Mesenchymal stem cell (in vitro differentiated cells and primary cell): ENCODE measurements at regions not wholly inside any gene's neighbourhood (a gene's known extent, or its start where the extent isn't known, plus 50 kb on each side); places are given as distances from the start of the nearest gene placed in this dataset.

Experiments used
- DNase-seq: peaks from one replicate; pipeline ENCODE4 v3.0.0-alpha.2; 2013
- H2AFZ ChIP-seq: one replicate; pipeline ENCODE4 v1.6.1; 2013; ENCODE audit warnings: low read depth, mild to moderate bottlenecking, control low read depth, inconsistent platforms, low read length, moderate library complexity
- H2AK5ac ChIP-seq: 2 replicates; pipeline ENCODE4 v1.6.1; 2013; ENCODE audit warnings: low read length, moderate library complexity, mild to moderate bottlenecking, inconsistent platforms; ENCODE audit not compliant: severe bottlenecking
- H2BK120ac ChIP-seq: one replicate; pipeline ENCODE4 v1.6.1; 2013; ENCODE audit warnings: low read depth, mild to moderate bottlenecking, inconsistent platforms, low read length, moderate library complexity
- H2BK12ac ChIP-seq, 2 experiments: one replicate each; pipeline ENCODE4 v1.6.1; 2013; ENCODE audit warnings: inconsistent platforms in 2 of 2, low read length in 2 of 2, mild to moderate bottlenecking in 2 of 2, moderate library complexity in 2 of 2, control low read depth in 1 of 2
- H2BK15ac ChIP-seq: one replicate; pipeline ENCODE4 v1.6.1; 2013; ENCODE audit warnings: mild to moderate bottlenecking, low read depth, inconsistent platforms; ENCODE audit not compliant: poor library complexity, severe bottlenecking
- H2BK5ac ChIP-seq: 2 replicates; pipeline ENCODE4 v1.6.1; 2013; ENCODE audit warnings: low read depth, mild to moderate bottlenecking, low read length, control low read depth, inconsistent platforms; ENCODE audit not compliant: poor library complexity, severe bottlenecking
- H3K14ac ChIP-seq, 2 experiments: one replicate each; pipeline ENCODE4 v1.6.1; 2013; ENCODE audit warnings: inconsistent platforms in 2 of 2, low read length in 2 of 2, control low read depth in 1 of 2, mild to moderate bottlenecking in 1 of 2, moderate library complexity in 1 of 2
- H3K18ac ChIP-seq, 2 experiments: one replicate each; pipeline ENCODE4 v1.6.1; 2013; ENCODE audit warnings: inconsistent platforms in 2 of 2, low read length in 2 of 2, control low read depth in 1 of 2, low read depth in 1 of 2, mild to moderate bottlenecking in 1 of 2
- H3K23ac ChIP-seq, 2 experiments: one replicate each; pipeline ENCODE4 v1.6.1; 2013; ENCODE audit warnings: inconsistent platforms in 2 of 2, low read length in 2 of 2, mild to moderate bottlenecking in 2 of 2, moderate library complexity in 2 of 2, control low read depth in 1 of 2
- H3K27ac ChIP-seq: 2 replicates; pipeline ENCODE4 v1.5.1; 2013; ENCODE audit warnings: mild to moderate bottlenecking, moderate library complexity, low read length, control low read depth, inconsistent platforms; ENCODE audit not compliant: poor library complexity, severe bottlenecking
- H3K27me3 ChIP-seq, 2 experiments: 2 replicates each; pipeline versions ENCODE4 v1.6.1 to v1.7.0; 2013; ENCODE audit warnings: low read length in 2 of 2, mild to moderate bottlenecking in 2 of 2, moderate library complexity in 2 of 2, control low read depth in 1 of 2, inconsistent platforms in 1 of 2; ENCODE audit not compliant: control insufficient read depth in 1 of 2, insufficient read depth in 1 of 2
- H3K36me3 ChIP-seq, 2 experiments: 2 replicates each; pipeline versions ENCODE4 v1.6.1 to v1.7.0; 2013; ENCODE audit warnings: low read length in 2 of 2, control low read depth in 1 of 2, inconsistent platforms in 1 of 2, low read depth in 1 of 2, mild to moderate bottlenecking in 1 of 2; ENCODE audit not compliant: insufficient read depth in 2 of 2, control insufficient read depth in 1 of 2
- H3K4ac ChIP-seq, 2 experiments: one replicate each; pipeline ENCODE4 v1.6.1; 2013; ENCODE audit warnings: inconsistent platforms in 2 of 2, low read length in 2 of 2, mild to moderate bottlenecking in 2 of 2, moderate library complexity in 2 of 2, control low read depth in 1 of 2, low read depth in 1 of 2
- H3K4me1 ChIP-seq: 2 replicates; pipeline ENCODE4 v1.6.1; 2013; ENCODE audit warnings: low read depth, low read length, control low read depth; ENCODE audit not compliant: control insufficient read depth, insufficient read depth
- H3K4me2 ChIP-seq: 2 replicates; pipeline ENCODE4 v1.6.1; 2013; ENCODE audit warnings: low read length, mild to moderate bottlenecking, inconsistent platforms; ENCODE audit not compliant: poor library complexity, severe bottlenecking
- H3K4me3 ChIP-seq, 2 experiments: 2 replicates each; pipeline versions ENCODE4 v1.5.1 to v1.7.0; 2013; ENCODE audit warnings: low read length in 2 of 2, mild to moderate bottlenecking in 2 of 2, control low read depth in 1 of 2, low read depth in 1 of 2; ENCODE audit not compliant: insufficient read depth in 1 of 2
- H3K79me1 ChIP-seq: replicated peaks from 2 replicates; pipeline ENCODE4 v1.6.1; 2013; ENCODE audit warnings: mild to moderate bottlenecking, control low read depth, low read length, inconsistent platforms; ENCODE audit not compliant: poor library complexity, severe bottlenecking
- H3K9ac ChIP-seq: 2 replicates; pipeline ENCODE4 v1.7.0; 2013; ENCODE audit warnings: mild to moderate bottlenecking, low read length, moderate library complexity
- H3K9me3 ChIP-seq: 2 replicates; pipeline ENCODE4 v1.7.0; 2013; ENCODE audit warnings: mild to moderate bottlenecking, low read length; ENCODE audit not compliant: control insufficient read depth
- H4K8ac ChIP-seq: one replicate; pipeline ENCODE4 v1.6.1; 2013; ENCODE audit warnings: inconsistent platforms, mild to moderate bottlenecking, low read length, moderate library complexity
- H4K91ac ChIP-seq: one replicate; pipeline ENCODE4 v1.6.1; 2013; ENCODE audit warnings: mild to moderate bottlenecking, low read length, inconsistent platforms
- WGBS: methylation state at CpG from one replicate; pipeline ENCODE4 v1.1.7; 2013; ENCODE audit warnings: mixed read lengths; 5-methylcytosine and 5-hydroxymethylcytosine counted together

DNA sequence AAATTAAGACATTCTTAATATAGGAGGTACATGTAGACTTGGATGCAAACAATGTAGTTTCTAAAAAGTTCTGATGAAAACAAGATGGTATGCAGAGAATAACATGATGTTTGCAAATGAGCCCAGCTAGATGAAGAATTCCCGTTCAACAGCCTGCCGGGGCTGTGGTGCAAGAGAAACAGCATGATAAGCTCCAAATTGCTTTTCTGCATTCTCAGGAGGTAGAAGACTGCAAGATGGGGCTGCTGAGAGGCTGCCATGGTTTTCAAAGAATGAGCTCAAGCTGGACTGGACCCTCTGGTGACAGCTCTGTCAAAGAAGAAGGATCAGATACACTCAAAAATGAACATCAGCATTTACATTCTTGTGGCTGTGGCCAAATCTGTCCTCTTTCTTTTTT is 73.4 kb upstream of the PALS2 start:
- H3K4ac ChIP-seq, result no peak overlapping the region
- no peak overlapping the region for H2BK120ac ChIP-seq
- no peaks in the 10 kb centered on the region for H3K27me3 ChIP-seq
- no peak overlapping the region for H3K9ac ChIP-seq
- no peak overlapping the region for H4K91ac ChIP-seq
- H3K14ac ChIP-seq, result no peak overlapping the region
- no peaks in the 10 kb centered on the region for H3K4me1 ChIP-seq
- no peak overlapping the region for H3K18ac ChIP-seq
- no peak overlapping the region for H3K27ac ChIP-seq
- no peak overlapping the region for H2BK12ac ChIP-seq
- WGBS, result 68% methylated on average over 2 of the region's 2 CpGs
- no peaks in the 10 kb centered on the region for H3K79me1 ChIP-seq
- no peak overlapping the region for H2AFZ ChIP-seq
- no peak overlapping the region for H3K4me2 ChIP-seq
- no peak overlapping the region for H2BK5ac ChIP-seq
- H3K36me3 ChIP-seq, result no peaks in the 10 kb centered on the region
- no peak overlapping the region for H2BK15ac ChIP-seq
- no peaks in the 10 kb centered on the region for H3K9me3 ChIP-seq
- H4K8ac ChIP-seq, result no peak overlapping the region
- H3K4me3 ChIP-seq, result no peak overlapping the region
- no peak overlapping the region for H3K23ac ChIP-seq
- DNase-seq, result no peak
- H2AK5ac ChIP-seq, result no peak overlapping the region

DNA sequence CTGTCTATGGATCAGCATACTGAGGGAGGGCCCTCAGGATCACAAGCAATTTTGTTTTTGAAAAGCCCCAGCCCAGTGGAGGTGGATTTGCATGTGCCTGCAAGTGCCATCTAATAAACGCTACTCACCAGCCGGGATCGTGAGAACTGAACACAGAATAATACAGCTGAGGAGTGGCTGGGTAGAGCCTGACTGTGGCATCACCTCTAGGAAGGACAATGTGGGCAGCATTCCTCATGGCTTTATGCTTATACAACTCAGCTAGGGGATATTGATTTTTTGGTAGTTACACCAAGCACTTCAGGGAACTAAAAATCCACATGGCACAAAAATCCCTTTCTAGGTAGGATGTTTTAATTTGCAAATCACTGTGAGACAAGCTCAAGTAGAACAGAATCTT is 72.7 kb upstream of the PALS2 start:
- Histone ChIP-seq H3K9ac (no peak overlapping the region), H3K4me2 (no peak overlapping the region), H2BK15ac (no peak overlapping the region), H3K4ac (no peak overlapping the region), H4K8ac (no peak overlapping the region), H3K79me1 (no peaks in the 10 kb centered on the region), H2BK5ac (no peak overlapping the region), H3K18ac (no peak overlapping the region), H3K9me3 (no peaks in the 10 kb centered on the region), H3K27me3 (no peaks in the 10 kb centered on the region), H3K4me3 (peak overlapping the region in 1 of 2 experiments; percentile 54), H2AK5ac (no peak overlapping the region), H2BK120ac (no peak overlapping the region), H3K27ac (no peak overlapping the region), H3K14ac (no peak overlapping the region), H3K36me3 (no peaks in the 10 kb centered on the region), H3K23ac (no peak overlapping the region), H3K4me1 (no peaks in the 10 kb centered on the region), H2BK12ac (no peak overlapping the region), H4K91ac (no peak overlapping the region), H2AFZ (no peak overlapping the region)
- DNase-seq, result no peak
- 98% methylated on average over 3 of the region's 3 CpGs for WGBS

DNA sequence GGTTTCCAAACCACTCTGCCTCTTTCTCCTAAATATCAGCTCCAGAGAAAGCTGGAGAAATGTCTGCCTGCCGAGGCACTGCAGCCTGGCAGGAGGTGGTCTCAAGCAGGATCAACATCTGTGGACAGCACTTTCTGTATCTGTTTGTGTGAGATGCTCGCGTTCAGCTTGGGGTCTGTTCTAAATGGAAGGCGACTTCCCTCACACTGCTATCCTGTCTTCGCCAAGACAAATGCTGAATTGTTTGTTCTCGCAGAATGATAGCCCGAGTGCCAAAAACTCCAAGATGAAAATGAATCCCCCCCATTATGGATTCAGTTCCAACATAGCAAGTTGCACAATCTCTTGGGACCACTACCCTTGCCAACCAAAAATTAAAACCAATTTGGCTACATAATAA is 72.2 kb upstream of the PALS2 start:
- H2AFZ ChIP-seq, result no peak overlapping the region
- H2BK120ac ChIP-seq, result no peak overlapping the region
- H3K4ac ChIP-seq, result no peak overlapping the region
- no peak overlapping the region for H3K9ac ChIP-seq
- H3K4me1 ChIP-seq, result no peaks in the 10 kb centered on the region
- no peaks in the 10 kb centered on the region for H3K36me3 ChIP-seq
- no peaks in the 10 kb centered on the region for H3K9me3 ChIP-seq
- WGBS, result 76% methylated on average over 7 of the region's 7 CpGs
- H3K4me2 ChIP-seq, result no peak overlapping the region
- H3K27ac ChIP-seq, result no peak overlapping the region
- no peaks in the 10 kb centered on the region for H3K79me1 ChIP-seq
- H3K23ac ChIP-seq, result no peak overlapping the region
- no peak overlapping the region for H2BK5ac ChIP-seq
- H2BK12ac ChIP-seq, result no peak overlapping the region
- no peak overlapping the region for H3K18ac ChIP-seq
- no peak overlapping the region for H2AK5ac ChIP-seq
- H3K14ac ChIP-seq, result no peak overlapping the region
- no peaks in the 10 kb centered on the region for H3K27me3 ChIP-seq
- peak overlapping the region; percentile 37 for H4K8ac ChIP-seq
- DNase-seq, result no peak
- peak overlapping the region in 1 of 2 experiments; percentile 54 for H3K4me3 ChIP-seq
- no peak overlapping the region for H2BK15ac ChIP-seq
- no peak overlapping the region for H4K91ac ChIP-seq

DNA sequence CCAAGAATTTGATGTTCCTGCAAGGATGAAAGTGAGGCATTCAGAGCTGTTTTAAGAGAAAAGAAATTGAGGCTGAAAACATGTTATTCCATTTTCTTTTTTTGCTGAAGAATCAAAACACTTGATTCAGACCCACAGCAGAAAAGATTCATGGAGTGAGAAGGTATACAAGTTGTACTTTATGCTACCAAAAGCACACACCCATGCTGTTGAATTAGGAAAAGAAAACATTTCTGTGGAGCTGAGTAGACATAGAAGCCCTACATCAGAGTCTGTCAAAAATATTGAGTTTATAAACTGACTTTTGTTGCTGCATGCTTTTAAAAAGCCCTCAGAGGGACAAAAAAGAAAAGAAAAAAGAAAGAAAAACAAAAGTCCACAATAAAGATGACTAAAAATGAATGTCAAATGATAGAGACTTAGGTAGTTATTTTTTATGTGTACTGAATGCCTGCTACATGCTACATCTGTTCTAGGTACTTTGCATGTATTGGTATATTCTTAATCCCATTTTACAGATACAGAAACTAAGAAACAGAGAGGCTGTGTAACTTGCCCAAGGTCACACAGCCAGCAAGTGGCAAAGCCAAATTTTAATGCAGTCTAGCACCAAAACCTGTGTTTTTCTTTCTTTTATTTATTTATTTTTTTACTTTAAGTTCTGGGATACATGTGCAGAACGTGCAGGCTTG is 71.7 kb upstream of the PALS2 start:
- H2BK15ac ChIP-seq, result no peak overlapping the region
- no peaks in the 10 kb centered on the region for H3K79me1 ChIP-seq
- H3K9ac ChIP-seq, result no peak overlapping the region
- no peak overlapping the region for H3K4me3 ChIP-seq
- H3K4ac ChIP-seq, result no peak overlapping the region
- 86% methylated on average over 1 of the region's 1 CpG for WGBS
- H3K18ac ChIP-seq, result no peak overlapping the region
- no peak overlapping the region for H3K27ac ChIP-seq
- H3K14ac ChIP-seq, result no peak overlapping the region
- no peak for DNase-seq
- H2AFZ ChIP-seq, result no peak overlapping the region
- H4K8ac ChIP-seq, result no peak overlapping the region
- H3K4me1 ChIP-seq, result no peaks in the 10 kb centered on the region
- no peak overlapping the region for H2BK120ac ChIP-seq
- no peaks in the 10 kb centered on the region for H3K27me3 ChIP-seq
- H3K9me3 ChIP-seq, result no peaks in the 10 kb centered on the region
- no peak overlapping the region for H3K4me2 ChIP-seq
- no peak overlapping the region for H2BK12ac ChIP-seq
- no peak overlapping the region for H2BK5ac ChIP-seq
- no peak overlapping the region for H2AK5ac ChIP-seq
- H3K23ac ChIP-seq, result no peak overlapping the region
- no peaks in the 10 kb centered on the region for H3K36me3 ChIP-seq
- no peak overlapping the region for H4K91ac ChIP-seq
